ENCODE measurements at regions not wholly inside any gene's neighbourhood (a gene's known extent, or its start where the extent isn't known, plus 50 kb on each side); places are given as distances from the start of the nearest gene placed in this dataset.

GRCh38 chr10:106336874-106337273 lies 827.6 kb downstream of the SORCS1 start:
- Histone ChIP-seq H3K9me3 (replicated peaks; ENCODE audit: insufficient read depth, low read length) (no peaks in the 10 kb centered on the region), H3K4me2 (ENCODE audit: low read depth, low read length) (no peak overlapping the region), H3K79me2 (ENCODE audit: low read length) (no peaks in the 10 kb centered on the region), H3K4me1 (ENCODE audit: low read length) (no peaks in the 10 kb centered on the region), H3F3A (ENCODE audit: insufficient read depth, low read length) (no peaks in the 10 kb centered on the region), H3K27me3 (replicated peaks; ENCODE audit: insufficient read depth, low read length) (no peaks in the 10 kb centered on the region), H4K20me1 (ENCODE audit: insufficient read depth, low read length) (no peaks in the 10 kb centered on the region), H3K36me3 (replicated peaks; ENCODE audit: insufficient read depth, low read length) (no peaks in the 10 kb centered on the region), H3K4me3 (ENCODE audit: low read length) (no peak overlapping the region), H3K9me2 (replicated peaks; ENCODE audit: insufficient read depth, low read length) (no peaks in the 10 kb centered on the region), H3K9ac (ENCODE audit: low read length) (no peak overlapping the region), H3K27ac (ENCODE audit: low read length) (no peak overlapping the region), H2AFZ (ENCODE audit: low read length) (no peak overlapping the region)
- TF ChIP-seq EZH2phosphoT487 (IDR thresholded peaks at IDR 0.05; ENCODE audit: low read length) (no peak), CTCF (IDR thresholded peaks at IDR 0.05; ENCODE audit: low read length) (no peak)
- no peak for DNase-seq

- Histone ChIP-seq H3K4me1 (ENCODE audit: low read length) (no peaks in the 10 kb centered on the region), H3K27ac (ENCODE audit: low read length) (no peak overlapping the region), H3K36me3 (replicated peaks; ENCODE audit: insufficient read depth, low read length) (no peaks in the 10 kb centered on the region), H3K9me2 (replicated peaks; ENCODE audit: insufficient read depth, low read length) (no peaks in the 10 kb centered on the region), H3K9ac (ENCODE audit: low read length) (no peak overlapping the region), H3F3A (ENCODE audit: insufficient read depth, low read length) (no peaks in the 10 kb centered on the region), H3K9me3 (replicated peaks; ENCODE audit: insufficient read depth, low read length) (no peaks in the 10 kb centered on the region), H2AFZ (ENCODE audit: low read length) (no peak overlapping the region), H3K4me3 (ENCODE audit: low read length) (no peak overlapping the region), H4K20me1 (ENCODE audit: insufficient read depth, low read length) (no peaks in the 10 kb centered on the region), H3K79me2 (ENCODE audit: low read length) (no peaks in the 10 kb centered on the region), H3K4me2 (ENCODE audit: low read depth, low read length) (no peak overlapping the region), H3K27me3 (replicated peaks; ENCODE audit: insufficient read depth, low read length) (no peaks in the 10 kb centered on the region)
- TF ChIP-seq CTCF (IDR thresholded peaks at IDR 0.05; ENCODE audit: low read length): no peak
- no peak for TF ChIP-seq EZH2 (optimal IDR thresholded peaks at IDR 0.05; ENCODE audit: low read depth, low read length)
- no peak for TF ChIP-seq EZH2phosphoT487 (IDR thresholded peaks at IDR 0.05; ENCODE audit: low read length)
- DNase-seq: no peak
Measured at GRCh38 chr10:106327747-106328146, 836.8 kb downstream of the SORCS1 start.

GRCh38 chr10:106320876-106321275 lies 843.6 kb downstream of the SORCS1 start:
- Histone ChIP-seq H3K9me2 (replicated peaks; ENCODE audit: insufficient read depth, low read length) (no peaks in the 10 kb centered on the region), H2AFZ (ENCODE audit: low read length) (no peak overlapping the region), H3K79me2 (ENCODE audit: low read length) (no peaks in the 10 kb centered on the region), H3K4me2 (ENCODE audit: low read depth, low read length) (no peak overlapping the region), H3F3A (ENCODE audit: insufficient read depth, low read length) (no peaks in the 10 kb centered on the region), H3K4me1 (ENCODE audit: low read length) (no peaks in the 10 kb centered on the region), H4K20me1 (ENCODE audit: insufficient read depth, low read length) (no peaks in the 10 kb centered on the region), H3K36me3 (replicated peaks; ENCODE audit: insufficient read depth, low read length) (no peaks in the 10 kb centered on the region), H3K4me3 (ENCODE audit: low read length) (no peak overlapping the region), H3K9me3 (replicated peaks; ENCODE audit: insufficient read depth, low read length) (no peaks in the 10 kb centered on the region), H3K27me3 (replicated peaks; ENCODE audit: insufficient read depth, low read length) (no peaks in the 10 kb centered on the region), H3K27ac (ENCODE audit: low read length) (no peak overlapping the region), H3K9ac (ENCODE audit: low read length) (no peak overlapping the region)
- TF ChIP-seq CTCF (IDR thresholded peaks at IDR 0.05; ENCODE audit: low read length): no peak
- no peak for TF ChIP-seq EZH2phosphoT487 (IDR thresholded peaks at IDR 0.05; ENCODE audit: low read length)
- no peak for TF ChIP-seq EZH2 (optimal IDR thresholded peaks at IDR 0.05; ENCODE audit: low read depth, low read length)
- DNase-seq: no peak

Data from MM.1S (cell line).